Mesothelial cell of epicardium (in vitro differentiated cells): ENCODE measurements at regions not wholly inside any gene's neighbourhood (a gene's known extent, or its start where the extent isn't known, plus 50 kb on each side); places are given as distances from the start of the nearest gene placed in this dataset.

Experiments used
- DNase-seq, 2 experiments: peaks; one replicate each; pipeline ENCODE4 v3.0.0; 2021; ENCODE audit warnings: low spot score in 2 of 2; ENCODE audit not compliant: unreplicated experiment in 2 of 2
- H3K27ac Mint-ChIP-seq: 2 replicates; pipeline ENCODE4 v1.8.0; 2021; ENCODE audit warnings: mixed read lengths
- H3K27me3 Mint-ChIP-seq: 2 replicates; pipeline ENCODE4 v1.8.0; 2021; ENCODE audit warnings: low read depth, mixed read lengths
- H3K36me3 Mint-ChIP-seq: 2 replicates; pipeline ENCODE4 v1.8.0; 2021; ENCODE audit warnings: mixed read lengths
- H3K4me1 Mint-ChIP-seq: 2 replicates; pipeline ENCODE4 v1.8.0; 2021; ENCODE audit warnings: mixed read lengths
- H3K4me3 Mint-ChIP-seq: 2 replicates; pipeline ENCODE4 v1.8.0; 2021; ENCODE audit warnings: mild to moderate bottlenecking, moderate library complexity, mixed read lengths
- H3K9me3 Mint-ChIP-seq: 2 replicates; pipeline ENCODE4 v1.8.0; 2021; ENCODE audit warnings: mixed read lengths
- TF ChIP-seq, protein P1 (sequence below): fragments of 200-600 bp; sonication (generic); IDR thresholded peaks from one replicate; pipeline ENCODE4 v1.5.0; 2021; ENCODE audit warnings: antibody characterized with exemption; ENCODE audit not compliant: unreplicated experiment

DNA sequence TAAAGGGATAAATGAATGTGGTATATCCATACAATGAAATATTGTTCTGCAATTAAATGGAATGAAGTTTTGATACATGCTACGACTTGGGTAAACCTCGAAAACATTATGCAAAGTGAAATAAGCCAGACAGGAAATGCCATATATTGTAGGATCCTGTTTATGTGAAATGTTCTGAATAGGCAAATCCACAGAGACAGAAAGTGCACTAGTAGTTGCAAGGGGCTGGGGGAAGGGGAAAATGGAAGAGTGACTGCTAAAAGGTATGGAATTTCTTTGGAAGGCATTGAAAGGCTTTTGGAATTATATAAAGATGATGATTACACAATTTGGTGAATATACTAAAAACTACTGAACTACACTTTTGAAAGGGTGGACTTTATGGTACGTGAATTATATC is 97.0 kb downstream of the FOXD1 start:
- no peak overlapping the region for H3K27ac Mint-ChIP-seq
- TF ChIP-seq, protein P1, sequence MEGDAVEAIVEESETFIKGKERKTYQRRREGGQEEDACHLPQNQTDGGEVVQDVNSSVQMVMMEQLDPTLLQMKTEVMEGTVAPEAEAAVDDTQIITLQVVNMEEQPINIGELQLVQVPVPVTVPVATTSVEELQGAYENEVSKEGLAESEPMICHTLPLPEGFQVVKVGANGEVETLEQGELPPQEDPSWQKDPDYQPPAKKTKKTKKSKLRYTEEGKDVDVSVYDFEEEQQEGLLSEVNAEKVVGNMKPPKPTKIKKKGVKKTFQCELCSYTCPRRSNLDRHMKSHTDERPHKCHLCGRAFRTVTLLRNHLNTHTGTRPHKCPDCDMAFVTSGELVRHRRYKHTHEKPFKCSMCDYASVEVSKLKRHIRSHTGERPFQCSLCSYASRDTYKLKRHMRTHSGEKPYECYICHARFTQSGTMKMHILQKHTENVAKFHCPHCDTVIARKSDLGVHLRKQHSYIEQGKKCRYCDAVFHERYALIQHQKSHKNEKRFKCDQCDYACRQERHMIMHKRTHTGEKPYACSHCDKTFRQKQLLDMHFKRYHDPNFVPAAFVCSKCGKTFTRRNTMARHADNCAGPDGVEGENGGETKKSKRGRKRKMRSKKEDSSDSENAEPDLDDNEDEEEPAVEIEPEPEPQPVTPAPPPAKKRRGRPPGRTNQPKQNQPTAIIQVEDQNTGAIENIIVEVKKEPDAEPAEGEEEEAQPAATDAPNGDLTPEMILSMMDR, result no peak
- H3K4me1 Mint-ChIP-seq, result no peaks in the 10 kb centered on the region
- H3K4me3 Mint-ChIP-seq, result no peak overlapping the region
- DNase-seq, result no peak
- peaks cover 39% of the 10 kb centered on the region for H3K27me3 Mint-ChIP-seq
- peaks cover 50% of the 10 kb centered on the region for H3K9me3 Mint-ChIP-seq
- H3K36me3 Mint-ChIP-seq, result no peaks in the 10 kb centered on the region

DNA sequence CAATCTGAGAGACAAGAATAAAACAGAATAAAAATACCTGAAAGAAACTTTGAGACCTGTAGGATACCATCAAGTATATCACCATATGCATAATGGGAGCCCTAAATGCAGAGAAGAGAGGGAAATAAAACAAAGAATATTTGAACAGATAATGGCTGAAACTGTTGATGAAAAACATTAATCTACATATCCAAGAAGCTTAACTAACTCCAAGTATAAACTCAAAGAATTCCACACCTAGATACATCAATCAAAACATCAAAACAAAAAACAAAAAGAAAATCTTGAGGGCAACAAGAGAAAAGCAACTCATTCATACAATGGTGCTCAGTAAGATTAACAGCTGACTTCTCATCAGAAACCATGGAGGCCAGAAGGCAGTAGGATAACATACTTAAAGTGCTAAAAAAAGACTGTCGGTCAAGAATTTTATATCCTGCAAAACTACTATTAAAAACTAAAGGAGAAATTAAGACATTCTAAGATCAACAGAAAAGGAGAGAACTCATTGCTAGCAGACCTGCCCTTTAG is 101.6 kb downstream of the FOXD1 start:
- Mint-ChIP-seq H3K4me1 (no peaks in the 10 kb centered on the region), H3K9me3 (peaks cover 69% of the 10 kb centered on the region), H3K36me3 (peaks cover 2% of the 10 kb centered on the region)

DNA sequence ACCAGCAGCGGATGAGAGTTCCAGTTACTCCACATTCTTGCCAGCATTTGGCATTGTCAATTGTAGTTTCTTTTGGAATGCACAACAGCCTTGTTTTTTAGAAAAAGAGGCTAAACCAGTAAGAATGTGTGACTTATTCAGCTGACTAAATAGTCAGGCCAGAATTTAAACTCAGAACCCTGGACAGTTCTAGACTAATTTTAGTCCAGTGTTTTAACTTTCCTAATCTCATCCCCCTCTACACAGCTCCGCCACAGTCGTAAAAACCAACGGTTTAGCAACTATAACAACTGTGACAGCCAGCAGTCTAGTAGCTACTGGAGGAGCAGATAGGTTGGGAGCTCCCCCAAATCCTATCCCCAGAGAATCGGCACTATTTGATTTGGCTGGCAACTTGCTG is 103.7 kb downstream of the FOXD1 start:
- no peak for DNase-seq
- TF ChIP-seq, protein P1, result no peak
- Mint-ChIP-seq H3K9me3 (peaks cover 54% of the 10 kb centered on the region), H3K4me3 (no peak overlapping the region), H3K27ac (no peak overlapping the region), H3K27me3 (peaks cover 27% of the 10 kb centered on the region), H3K4me1 (no peaks in the 10 kb centered on the region), H3K36me3 (peaks cover 2% of the 10 kb centered on the region)

More for the DNA sequence above, 101.6 kb downstream of the FOXD1 start:
- TF ChIP-seq, protein P1, result no peak
- peaks cover 19% of the 10 kb centered on the region for H3K27me3 Mint-ChIP-seq
- H3K27ac Mint-ChIP-seq, result no peak overlapping the region
- no peak for DNase-seq
- H3K4me3 Mint-ChIP-seq, result no peak overlapping the region

DNA sequence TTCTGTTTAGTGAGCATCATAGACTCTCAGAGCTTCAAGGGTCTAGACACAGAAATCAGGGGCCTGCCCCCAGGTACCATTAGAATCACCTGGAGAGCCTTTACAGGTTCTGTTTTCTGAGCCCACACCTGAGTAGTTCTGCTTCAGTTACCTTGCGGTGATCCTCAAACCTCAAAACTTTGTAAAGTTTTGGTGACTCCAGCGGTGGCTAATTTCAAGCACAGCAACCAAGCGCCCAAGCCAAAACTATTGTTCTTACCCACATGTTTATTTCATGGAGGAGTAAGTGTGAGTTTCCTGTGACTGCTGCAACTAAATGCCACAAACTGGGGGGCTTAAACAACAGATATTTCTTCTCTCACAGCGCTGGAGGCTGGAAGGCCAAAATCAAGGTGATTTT is 108.9 kb downstream of the FOXD1 start:
- H3K27ac Mint-ChIP-seq, result no peak overlapping the region
- H3K4me3 Mint-ChIP-seq, result no peak overlapping the region
- H3K4me1 Mint-ChIP-seq, result peaks cover 2% of the 10 kb centered on the region
- H3K27me3 Mint-ChIP-seq, result peaks cover 50% of the 10 kb centered on the region
- TF ChIP-seq, protein P1, result no peak
- H3K36me3 Mint-ChIP-seq, result no peaks in the 10 kb centered on the region
- H3K9me3 Mint-ChIP-seq, result peaks cover 9% of the 10 kb centered on the region
- DNase-seq, result no peak

DNA sequence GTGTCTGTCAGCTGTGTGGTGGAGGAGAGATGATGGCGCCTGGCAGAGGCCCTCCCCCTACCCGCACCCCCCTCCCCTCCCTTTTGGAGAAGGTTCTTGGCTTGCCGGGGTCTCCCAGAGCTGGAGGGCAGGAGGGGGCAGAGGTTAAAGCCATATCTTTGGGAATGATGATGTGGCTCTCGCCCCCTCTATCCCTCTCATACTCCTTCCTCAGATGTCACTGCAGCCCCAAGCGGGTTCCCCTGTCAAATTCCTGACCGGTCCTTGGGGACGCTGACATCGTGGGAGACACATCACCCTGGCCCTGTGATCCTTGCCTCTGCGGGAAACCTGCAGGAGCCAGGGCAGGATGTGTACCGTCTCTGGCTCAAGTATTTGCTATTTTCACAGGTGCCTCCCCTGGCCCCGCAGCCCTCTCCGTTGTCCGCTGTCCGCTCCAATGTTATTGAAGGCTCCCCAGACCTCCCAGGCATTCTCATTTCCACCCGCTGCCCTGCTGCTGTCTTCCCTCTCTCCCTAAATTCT is 109.5 kb downstream of the FOXD1 start:
- Mint-ChIP-seq H3K9me3 (peaks cover 3% of the 10 kb centered on the region), H3K4me1 (peaks cover 2% of the 10 kb centered on the region), H3K36me3 (no peaks in the 10 kb centered on the region), H3K27me3 (peaks cover 50% of the 10 kb centered on the region), H3K4me3 (no peak overlapping the region), H3K27ac (no peak overlapping the region)
- DNase-seq, result no peak
- TF ChIP-seq, protein P1, result no peak
